SK-N-SH treated with all-trans-retinoic acid at 6 μM for 48 hours (cell line): ENCODE measurements at regions not wholly inside any gene's neighbourhood (a gene's known extent, or its start where the extent isn't known, plus 50 kb on each side); places are given as distances from the start of the nearest gene placed in this dataset.

Source experiments
- ATAC-seq: fragments of 200-7000 bp; cut with Tn5 transposase; 3 replicates; pipeline ENCODE4 v1.9.1; 2020; ENCODE audit warnings: mild to moderate bottlenecking, moderate library complexity
- ARNTL ChIP-seq: fragments of 450-650 bp; formaldehyde crosslinking; IDR thresholded peaks from 2 replicates; pipeline ENCODE4 v1.5.0; 2020; ENCODE audit warnings: low read depth, mild to moderate bottlenecking, moderate library complexity, borderline replicate concordance
- BACH2 ChIP-seq: fragments of 250-450 bp; sonication (Bioruptor Pico); IDR thresholded peaks from 2 replicates; pipeline ENCODE4 v1.9.0; 2021; ENCODE audit warnings: mild to moderate bottlenecking, borderline replicate concordance
- CSDC2 ChIP-seq: fragments of 250-450 bp; sonication (Bioruptor Pico); IDR thresholded peaks from 2 replicates; pipeline ENCODE4 v1.5.0; 2020; ENCODE audit warnings: mild to moderate bottlenecking, moderate library complexity
- ESRRG ChIP-seq: fragments of 250-450 bp; sonication (Bioruptor Pico); IDR thresholded peaks from 2 replicates; pipeline ENCODE4 v1.6.1; 2021; ENCODE audit warnings: mild to moderate bottlenecking
- GLIS3 ChIP-seq: fragments of 250-450 bp; sonication (Bioruptor Pico); IDR thresholded peaks from 2 replicates; pipeline ENCODE4 v1.5.0; 2020; ENCODE audit warnings: mild to moderate bottlenecking, moderate library complexity
- ISL1 ChIP-seq: fragments of 250-450 bp; sonication (Bioruptor Pico); IDR thresholded peaks from 2 replicates; pipeline ENCODE4 v2.1.2; 2022; ENCODE audit warnings: mild to moderate bottlenecking, moderate library complexity
- OSR1 ChIP-seq: fragments of 250-450 bp; sonication (Bioruptor Pico); IDR thresholded peaks from 2 replicates; pipeline ENCODE4 v1.8.0; 2022; ENCODE audit warnings: moderate library complexity, mild to moderate bottlenecking, inconsistent platforms
- PPARA ChIP-seq: fragments of 250-450 bp; sonication (Bioruptor Pico); IDR thresholded peaks from 2 replicates; pipeline ENCODE4 v1.5.0; 2020; ENCODE audit warnings: mild to moderate bottlenecking, borderline replicate concordance
- RARB ChIP-seq: fragments of 250-450 bp; sonication (Bioruptor Pico); IDR thresholded peaks from 2 replicates; pipeline ENCODE4 v1.8.0; 2021; ENCODE audit warnings: mild to moderate bottlenecking, moderate library complexity
- SNAI2 ChIP-seq: fragments of 250-450 bp; sonication (Bioruptor Pico); IDR thresholded peaks from 2 replicates; pipeline ENCODE4 v1.5.0; 2020; ENCODE audit warnings: mild to moderate bottlenecking, moderate library complexity
- ZC3H10 ChIP-seq: fragments of 250-450 bp; sonication (Bioruptor Pico); IDR thresholded peaks from 2 replicates; pipeline ENCODE4 v1.5.1; 2021; ENCODE audit warnings: mild to moderate bottlenecking, moderate library complexity
- ZFP3 ChIP-seq: fragments of 250-450 bp; sonication (Bioruptor Pico); IDR thresholded peaks from 2 replicates; pipeline ENCODE4 v1.5.0; 2020; ENCODE audit warnings: mild to moderate bottlenecking, moderate library complexity
- ZNF565 ChIP-seq: fragments of 450-650 bp; formaldehyde crosslinking; conservative IDR thresholded peaks from 2 replicates; pipeline ENCODE4 v1.5.0; 2020; ENCODE audit warnings: low read depth, mild to moderate bottlenecking, moderate library complexity
- ZNF70 ChIP-seq: fragments of 450-650 bp; formaldehyde crosslinking; IDR thresholded peaks from 2 replicates; pipeline ENCODE4 v1.5.0; 2020; ENCODE audit warnings: mild to moderate bottlenecking, moderate library complexity
- ZNF8 ChIP-seq: fragments of 450-650 bp; formaldehyde crosslinking; IDR thresholded peaks from 2 replicates; pipeline ENCODE4 v1.5.0; 2020; ENCODE audit warnings: mild to moderate bottlenecking, moderate library complexity
- TF ChIP-seq, protein P1 (sequence below): fragments of 250-450 bp; sonication (Bioruptor Pico); IDR thresholded peaks from 2 replicates; pipeline ENCODE4 v1.8.0; 2020; ENCODE audit warnings: mild to moderate bottlenecking, moderate library complexity, borderline replicate concordance
- TF ChIP-seq, protein P2 (sequence below): fragments of 250-450 bp; sonication (Bioruptor Pico); IDR thresholded peaks from 2 replicates; pipeline ENCODE4 v1.5.1; 2021; ENCODE audit warnings: mild to moderate bottlenecking, moderate library complexity
- TF ChIP-seq, protein P3 (sequence below): fragments of 250-450 bp; sonication (Bioruptor Pico); IDR thresholded peaks from 2 replicates; pipeline ENCODE4 v1.5.1; 2020; ENCODE audit warnings: low read depth, mild to moderate bottlenecking, moderate library complexity
- TF ChIP-seq, protein P4 (sequence below): fragments of 250-450 bp; sonication (Bioruptor Pico); IDR thresholded peaks from 2 replicates; pipeline ENCODE4 v1.5.0; 2020; ENCODE audit warnings: mild to moderate bottlenecking, moderate library complexity
- TF ChIP-seq, protein P5 (sequence below): fragments of 250-450 bp; sonication (Bioruptor Pico); IDR thresholded peaks from 2 replicates; pipeline ENCODE4 v1.8.0; 2021; ENCODE audit warnings: low read depth, mild to moderate bottlenecking, moderate library complexity, borderline replicate concordance

DNA sequence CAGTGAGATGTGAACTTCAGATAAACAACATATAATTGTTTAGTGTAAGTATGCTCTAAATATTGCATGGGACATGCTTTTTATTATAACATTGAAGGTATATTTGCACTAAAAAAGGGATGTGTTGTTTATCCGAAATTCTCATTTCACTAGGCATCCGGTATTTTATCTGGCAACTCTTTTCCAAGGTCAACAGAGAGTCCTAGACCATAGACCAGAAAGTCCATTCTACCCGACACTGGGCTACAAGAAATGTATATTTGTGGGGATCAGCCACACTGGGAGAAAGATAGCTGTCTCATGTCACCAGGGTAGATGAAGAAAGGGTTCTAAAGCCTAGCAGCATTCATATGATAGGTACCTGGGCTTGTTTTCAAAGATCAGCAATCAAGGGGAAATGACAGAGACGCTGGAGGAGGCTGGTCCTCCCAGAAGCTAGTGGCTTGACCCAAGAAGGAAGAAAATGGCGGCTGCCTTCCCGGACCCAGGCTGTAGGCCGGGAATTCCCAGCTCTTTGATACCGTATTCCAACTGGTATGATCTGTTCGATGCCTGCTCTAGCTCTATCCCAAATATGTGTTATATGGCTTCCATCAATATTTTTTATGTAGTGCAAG lies 161.1 kb upstream of the IRF2BP2 start:
- ATAC-seq, result no peak
- TF ChIP-seq CSDC2 (CRISPR knock-in tag), result no peak
- no peak for TF ChIP-seq PPARA (CRISPR knock-in tag)
- no peak for TF ChIP-seq ZC3H10 (CRISPR knock-in tag)
- TF ChIP-seq ISL1 (CRISPR knock-in tag), result no peak
- no peak for TF ChIP-seq ZFP3 (CRISPR knock-in tag)
- TF ChIP-seq, protein P1, sequence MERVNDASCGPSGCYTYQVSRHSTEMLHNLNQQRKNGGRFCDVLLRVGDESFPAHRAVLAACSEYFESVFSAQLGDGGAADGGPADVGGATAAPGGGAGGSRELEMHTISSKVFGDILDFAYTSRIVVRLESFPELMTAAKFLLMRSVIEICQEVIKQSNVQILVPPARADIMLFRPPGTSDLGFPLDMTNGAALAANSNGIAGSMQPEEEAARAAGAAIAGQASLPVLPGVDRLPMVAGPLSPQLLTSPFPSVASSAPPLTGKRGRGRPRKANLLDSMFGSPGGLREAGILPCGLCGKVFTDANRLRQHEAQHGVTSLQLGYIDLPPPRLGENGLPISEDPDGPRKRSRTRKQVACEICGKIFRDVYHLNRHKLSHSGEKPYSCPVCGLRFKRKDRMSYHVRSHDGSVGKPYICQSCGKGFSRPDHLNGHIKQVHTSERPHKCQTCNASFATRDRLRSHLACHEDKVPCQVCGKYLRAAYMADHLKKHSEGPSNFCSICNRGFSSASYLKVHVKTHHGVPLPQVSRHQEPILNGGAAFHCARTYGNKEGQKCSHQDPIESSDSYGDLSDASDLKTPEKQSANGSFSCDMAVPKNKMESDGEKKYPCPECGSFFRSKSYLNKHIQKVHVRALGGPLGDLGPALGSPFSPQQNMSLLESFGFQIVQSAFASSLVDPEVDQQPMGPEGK (CRISPR knock-in tag), result no peak
- no peak for TF ChIP-seq ZNF8 (CRISPR knock-in tag)
- TF ChIP-seq, protein P2, sequence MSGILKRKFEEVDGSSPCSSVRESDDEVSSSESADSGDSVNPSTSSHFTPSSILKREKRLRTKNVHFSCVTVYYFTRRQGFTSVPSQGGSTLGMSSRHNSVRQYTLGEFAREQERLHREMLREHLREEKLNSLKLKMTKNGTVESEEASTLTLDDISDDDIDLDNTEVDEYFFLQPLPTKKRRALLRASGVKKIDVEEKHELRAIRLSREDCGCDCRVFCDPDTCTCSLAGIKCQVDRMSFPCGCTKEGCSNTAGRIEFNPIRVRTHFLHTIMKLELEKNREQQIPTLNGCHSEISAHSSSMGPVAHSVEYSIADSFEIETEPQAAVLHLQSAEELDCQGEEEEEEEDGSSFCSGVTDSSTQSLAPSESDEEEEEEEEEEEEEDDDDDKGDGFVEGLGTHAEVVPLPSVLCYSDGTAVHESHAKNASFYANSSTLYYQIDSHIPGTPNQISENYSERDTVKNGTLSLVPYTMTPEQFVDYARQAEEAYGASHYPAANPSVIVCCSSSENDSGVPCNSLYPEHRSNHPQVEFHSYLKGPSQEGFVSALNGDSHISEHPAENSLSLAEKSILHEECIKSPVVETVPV (CRISPR knock-in tag), result no peak
- TF ChIP-seq ZNF565 (CRISPR knock-in tag), result no peak
- TF ChIP-seq, protein P3, sequence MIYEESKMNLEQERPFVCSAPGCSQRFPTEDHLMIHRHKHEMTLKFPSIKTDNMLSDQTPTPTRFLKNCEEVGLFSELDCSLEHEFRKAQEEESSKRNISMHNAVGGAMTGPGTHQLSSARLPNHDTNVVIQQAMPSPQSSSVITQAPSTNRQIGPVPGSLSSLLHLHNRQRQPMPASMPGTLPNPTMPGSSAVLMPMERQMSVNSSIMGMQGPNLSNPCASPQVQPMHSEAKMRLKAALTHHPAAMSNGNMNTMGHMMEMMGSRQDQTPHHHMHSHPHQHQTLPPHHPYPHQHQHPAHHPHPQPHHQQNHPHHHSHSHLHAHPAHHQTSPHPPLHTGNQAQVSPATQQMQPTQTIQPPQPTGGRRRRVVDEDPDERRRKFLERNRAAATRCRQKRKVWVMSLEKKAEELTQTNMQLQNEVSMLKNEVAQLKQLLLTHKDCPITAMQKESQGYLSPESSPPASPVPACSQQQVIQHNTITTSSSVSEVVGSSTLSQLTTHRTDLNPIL (CRISPR knock-in tag), result no peak
- TF ChIP-seq ZNF70 (CRISPR knock-in tag), result no peak

DNA sequence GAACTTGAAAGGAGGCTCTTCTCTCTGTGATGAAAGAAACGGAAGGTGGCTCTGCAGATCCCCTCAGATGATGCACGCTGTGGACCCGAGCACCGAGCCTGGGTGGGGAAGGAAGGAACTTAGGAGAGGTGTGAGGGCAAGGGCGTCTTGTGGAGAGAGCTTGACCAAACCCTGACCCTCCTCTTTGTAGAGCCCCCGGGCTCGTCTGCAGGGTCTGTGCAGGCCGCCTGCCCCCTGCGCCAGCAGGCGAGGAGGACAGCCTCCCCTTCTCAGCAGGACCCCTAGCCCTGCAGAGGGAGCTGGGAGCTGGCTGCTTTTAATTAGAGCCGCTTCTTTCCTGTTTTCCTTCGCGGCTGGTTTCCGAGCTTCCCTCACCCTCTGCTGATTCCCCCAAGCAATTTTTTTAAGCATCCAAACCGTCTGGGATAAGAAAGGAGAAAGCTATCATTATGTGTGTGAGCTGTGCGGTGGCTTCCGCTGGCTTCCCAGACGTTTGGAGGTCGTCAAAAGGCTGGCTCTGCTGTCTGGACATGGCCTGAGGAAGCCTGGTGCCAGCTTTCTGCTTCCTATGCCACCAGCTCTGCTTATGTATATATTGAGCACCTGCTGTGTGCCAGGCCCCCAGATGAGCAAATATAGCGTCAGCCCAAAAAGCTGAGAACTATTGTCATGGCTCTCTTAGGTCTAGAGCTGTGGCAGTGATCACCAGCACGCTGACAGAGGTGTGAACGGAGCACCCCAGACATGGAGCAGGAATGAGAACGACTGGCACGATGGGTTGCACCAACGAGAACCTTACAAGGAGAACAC lies 160.2 kb upstream of the IRF2BP2 start:
- ATAC-seq, result no peak

More for the DNA sequence above, 160.2 kb upstream of the IRF2BP2 start:
- TF ChIP-seq ZFP3 (CRISPR knock-in tag) (no peak), ZNF8 (CRISPR knock-in tag) (no peak), PPARA (CRISPR knock-in tag) (no peak), SNAI2 (CRISPR knock-in tag) (no peak), ZNF565 (CRISPR knock-in tag) (no peak), ARNTL (CRISPR knock-in tag) (no peak), ZC3H10 (CRISPR knock-in tag) (no peak), ESRRG (CRISPR knock-in tag) (no peak), RARB (CRISPR knock-in tag) (no peak), ZNF70 (CRISPR knock-in tag) (no peak), BACH2 (CRISPR knock-in tag) (no peak), GLIS3 (no peak), OSR1 (CRISPR knock-in tag) (no peak)
- TF ChIP-seq, protein P4, sequence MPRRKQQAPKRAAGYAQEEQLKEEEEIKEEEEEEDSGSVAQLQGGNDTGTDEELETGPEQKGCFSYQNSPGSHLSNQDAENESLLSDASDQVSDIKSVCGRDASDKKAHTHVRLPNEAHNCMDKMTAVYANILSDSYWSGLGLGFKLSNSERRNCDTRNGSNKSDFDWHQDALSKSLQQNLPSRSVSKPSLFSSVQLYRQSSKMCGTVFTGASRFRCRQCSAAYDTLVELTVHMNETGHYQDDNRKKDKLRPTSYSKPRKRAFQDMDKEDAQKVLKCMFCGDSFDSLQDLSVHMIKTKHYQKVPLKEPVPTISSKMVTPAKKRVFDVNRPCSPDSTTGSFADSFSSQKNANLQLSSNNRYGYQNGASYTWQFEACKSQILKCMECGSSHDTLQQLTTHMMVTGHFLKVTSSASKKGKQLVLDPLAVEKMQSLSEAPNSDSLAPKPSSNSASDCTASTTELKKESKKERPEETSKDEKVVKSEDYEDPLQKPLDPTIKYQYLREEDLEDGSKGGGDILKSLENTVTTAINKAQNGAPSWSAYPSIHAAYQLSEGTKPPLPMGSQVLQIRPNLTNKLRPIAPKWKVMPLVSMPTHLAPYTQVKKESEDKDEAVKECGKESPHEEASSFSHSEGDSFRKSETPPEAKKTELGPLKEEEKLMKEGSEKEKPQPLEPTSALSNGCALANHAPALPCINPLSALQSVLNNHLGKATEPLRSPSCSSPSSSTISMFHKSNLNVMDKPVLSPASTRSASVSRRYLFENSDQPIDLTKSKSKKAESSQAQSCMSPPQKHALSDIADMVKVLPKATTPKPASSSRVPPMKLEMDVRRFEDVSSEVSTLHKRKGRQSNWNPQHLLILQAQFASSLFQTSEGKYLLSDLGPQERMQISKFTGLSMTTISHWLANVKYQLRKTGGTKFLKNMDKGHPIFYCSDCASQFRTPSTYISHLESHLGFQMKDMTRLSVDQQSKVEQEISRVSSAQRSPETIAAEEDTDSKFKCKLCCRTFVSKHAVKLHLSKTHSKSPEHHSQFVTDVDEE (CRISPR knock-in tag), result no peak
- TF ChIP-seq, protein P5, sequence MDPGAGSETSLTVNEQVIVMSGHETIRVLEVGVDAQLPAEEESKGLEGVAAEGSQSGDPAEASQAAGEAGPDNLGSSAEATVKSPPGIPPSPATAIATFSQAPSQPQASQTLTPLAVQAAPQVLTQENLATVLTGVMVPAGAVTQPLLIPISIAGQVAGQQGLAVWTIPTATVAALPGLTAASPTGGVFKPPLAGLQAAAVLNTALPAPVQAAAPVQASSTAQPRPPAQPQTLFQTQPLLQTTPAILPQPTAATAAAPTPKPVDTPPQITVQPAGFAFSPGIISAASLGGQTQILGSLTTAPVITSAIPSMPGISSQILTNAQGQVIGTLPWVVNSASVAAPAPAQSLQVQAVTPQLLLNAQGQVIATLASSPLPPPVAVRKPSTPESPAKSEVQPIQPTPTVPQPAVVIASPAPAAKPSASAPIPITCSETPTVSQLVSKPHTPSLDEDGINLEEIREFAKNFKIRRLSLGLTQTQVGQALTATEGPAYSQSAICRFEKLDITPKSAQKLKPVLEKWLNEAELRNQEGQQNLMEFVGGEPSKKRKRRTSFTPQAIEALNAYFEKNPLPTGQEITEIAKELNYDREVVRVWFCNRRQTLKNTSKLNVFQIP, result no peak
- TF ChIP-seq, protein P1 (CRISPR knock-in tag), result no peak
- TF ChIP-seq, all 23 proteins: peak for 0
